ENCODE measurements at regions not wholly inside any gene's neighbourhood (a gene's known extent, or its start where the extent isn't known, plus 50 kb on each side); places are given as distances from the start of the nearest gene placed in this dataset.

DNA sequence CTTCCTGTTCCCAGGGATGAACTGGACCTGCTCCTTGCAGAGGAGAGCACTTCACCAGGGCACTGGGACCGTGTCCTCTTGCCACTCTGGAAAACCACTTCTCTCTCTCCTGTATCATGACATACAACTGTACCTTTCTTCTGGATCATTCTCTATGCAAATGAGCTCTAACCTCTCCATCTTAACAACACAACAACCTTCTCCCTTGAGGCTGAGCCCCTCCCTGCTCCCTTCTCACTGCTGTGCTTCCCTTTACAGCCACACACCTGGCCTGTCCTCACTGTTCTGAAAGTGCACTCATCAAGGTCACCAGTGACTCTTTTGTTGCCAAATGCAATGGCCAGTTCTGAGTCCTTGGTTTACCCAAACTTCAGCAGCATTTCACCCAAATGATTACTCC, 54.5 kb upstream of the MRPS6 start:
- CTCF ChIA-PET: no interaction called here
- POLR2A ChIA-PET: no interaction called here

DNA sequence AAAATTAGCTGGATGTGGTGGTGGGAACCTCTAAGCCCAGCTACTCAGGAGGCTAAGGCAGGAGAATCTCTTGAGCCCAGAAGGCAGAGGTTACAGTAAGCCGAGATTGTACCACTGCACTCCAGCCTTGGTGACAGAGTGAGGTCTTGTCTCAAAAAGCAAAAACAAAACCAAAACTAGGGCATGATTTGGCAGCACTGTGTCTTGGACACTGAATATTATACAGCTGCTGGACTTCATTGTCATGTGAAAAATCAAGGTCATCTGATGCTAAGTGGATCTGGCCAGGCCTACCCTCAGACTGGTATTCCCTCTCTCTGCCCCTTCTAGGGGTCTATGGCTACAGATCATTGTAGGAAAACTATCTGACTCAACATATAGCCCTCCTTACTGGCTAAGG, 55.2 kb upstream of the MRPS6 start:
- CTCF ChIA-PET: interaction anchor here (0.8 to 1.4 kb wide), 2 partner anchors 12 to 330 kb away, joined by 4 to 8 read pairs; no protein-coding TSS in a partner anchor
- Histone ChIP-seq H3K36me3 (ENCODE audit: control insufficient read depth, insufficient read depth, low read length) (no peaks in the 10 kb centered on the region), H3K27me3 (ENCODE audit: control insufficient read depth, insufficient read depth, low read length) (no peaks in the 10 kb centered on the region), H3K4me3 (ENCODE audit: low read depth, low read length) (no peak overlapping the region)
- DNase-seq (ENCODE audit: low read depth): no peak
- TF ChIP-seq, protein P1, sequence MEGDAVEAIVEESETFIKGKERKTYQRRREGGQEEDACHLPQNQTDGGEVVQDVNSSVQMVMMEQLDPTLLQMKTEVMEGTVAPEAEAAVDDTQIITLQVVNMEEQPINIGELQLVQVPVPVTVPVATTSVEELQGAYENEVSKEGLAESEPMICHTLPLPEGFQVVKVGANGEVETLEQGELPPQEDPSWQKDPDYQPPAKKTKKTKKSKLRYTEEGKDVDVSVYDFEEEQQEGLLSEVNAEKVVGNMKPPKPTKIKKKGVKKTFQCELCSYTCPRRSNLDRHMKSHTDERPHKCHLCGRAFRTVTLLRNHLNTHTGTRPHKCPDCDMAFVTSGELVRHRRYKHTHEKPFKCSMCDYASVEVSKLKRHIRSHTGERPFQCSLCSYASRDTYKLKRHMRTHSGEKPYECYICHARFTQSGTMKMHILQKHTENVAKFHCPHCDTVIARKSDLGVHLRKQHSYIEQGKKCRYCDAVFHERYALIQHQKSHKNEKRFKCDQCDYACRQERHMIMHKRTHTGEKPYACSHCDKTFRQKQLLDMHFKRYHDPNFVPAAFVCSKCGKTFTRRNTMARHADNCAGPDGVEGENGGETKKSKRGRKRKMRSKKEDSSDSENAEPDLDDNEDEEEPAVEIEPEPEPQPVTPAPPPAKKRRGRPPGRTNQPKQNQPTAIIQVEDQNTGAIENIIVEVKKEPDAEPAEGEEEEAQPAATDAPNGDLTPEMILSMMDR (IDR thresholded peaks at IDR 0.05; ENCODE audit: insufficient read depth, low read depth, low read length): no peak
- POLR2A ChIA-PET: no interaction called here

More for the DNA sequence above, 54.5 kb upstream of the MRPS6 start:
- TF ChIP-seq, protein P1 (IDR thresholded peaks at IDR 0.05; ENCODE audit: insufficient read depth, low read depth, low read length): no peak
- no peaks in the 10 kb centered on the region for H3K27me3 ChIP-seq (ENCODE audit: control insufficient read depth, insufficient read depth, low read length)
- no peaks in the 10 kb centered on the region for H3K36me3 ChIP-seq (ENCODE audit: control insufficient read depth, insufficient read depth, low read length)
- DNase-seq (ENCODE audit: low read depth): no peak
- H3K4me3 ChIP-seq (ENCODE audit: low read depth, low read length): no peak overlapping the region

GRCh38 chr21:34017039-34017961, 56.1 kb upstream of the MRPS6 start:
- Histone ChIP-seq H3K36me3 (ENCODE audit: control insufficient read depth, insufficient read depth, low read length) (no peaks in the 10 kb centered on the region), H3K27me3 (ENCODE audit: control insufficient read depth, insufficient read depth, low read length) (no peaks in the 10 kb centered on the region), H3K4me3 (ENCODE audit: low read depth, low read length) (no peak overlapping the region)
- TF ChIP-seq, protein P1 (IDR thresholded peaks at IDR 0.05; ENCODE audit: insufficient read depth, low read depth, low read length): no peak
- ChIA-PET CTCF (interaction anchor here (0.8 to 1.4 kb wide), 2 partner anchors 11 to 331 kb away, joined by 4 to 8 read pairs; no protein-coding TSS in a partner anchor), POLR2A (no interaction called here)
- no peak for DNase-seq (ENCODE audit: low read depth)

DNA sequence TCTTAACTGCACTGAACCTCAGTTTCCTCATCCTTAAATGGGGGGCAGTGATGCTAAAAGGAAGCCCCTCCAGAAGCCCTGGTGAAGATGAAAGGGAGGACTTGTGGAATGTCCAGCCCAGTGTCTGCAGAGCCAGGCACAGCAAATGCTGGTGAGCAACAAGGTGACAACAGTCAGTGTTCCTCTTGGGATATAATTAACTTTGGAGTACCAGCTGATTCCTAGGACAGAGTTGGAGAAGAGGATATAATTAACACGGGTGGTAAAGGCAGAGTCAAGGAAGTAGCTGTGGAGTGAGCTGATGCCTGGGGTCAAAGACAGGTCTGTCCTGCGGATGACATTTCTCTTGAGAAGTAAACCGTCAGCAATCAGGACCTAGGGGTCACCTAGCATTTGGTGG, 60.7 kb upstream of the MRPS6 start:
- H3K4me3 ChIP-seq (ENCODE audit: low read depth, low read length): no peak overlapping the region
- ChIA-PET CTCF (interaction anchor here (1.3 kb wide), 1 partner anchor 13 kb away, joined by 3 read pairs; no protein-coding TSS in a partner anchor), POLR2A (no interaction called here)
- TF ChIP-seq, protein P1 (IDR thresholded peaks at IDR 0.05; ENCODE audit: insufficient read depth, low read depth, low read length): no peak
- H3K36me3 ChIP-seq (ENCODE audit: control insufficient read depth, insufficient read depth, low read length): no peaks in the 10 kb centered on the region
- DNase-seq (ENCODE audit: low read depth): no peak
- H3K27me3 ChIP-seq (ENCODE audit: control insufficient read depth, insufficient read depth, low read length): no peaks in the 10 kb centered on the region

DNA sequence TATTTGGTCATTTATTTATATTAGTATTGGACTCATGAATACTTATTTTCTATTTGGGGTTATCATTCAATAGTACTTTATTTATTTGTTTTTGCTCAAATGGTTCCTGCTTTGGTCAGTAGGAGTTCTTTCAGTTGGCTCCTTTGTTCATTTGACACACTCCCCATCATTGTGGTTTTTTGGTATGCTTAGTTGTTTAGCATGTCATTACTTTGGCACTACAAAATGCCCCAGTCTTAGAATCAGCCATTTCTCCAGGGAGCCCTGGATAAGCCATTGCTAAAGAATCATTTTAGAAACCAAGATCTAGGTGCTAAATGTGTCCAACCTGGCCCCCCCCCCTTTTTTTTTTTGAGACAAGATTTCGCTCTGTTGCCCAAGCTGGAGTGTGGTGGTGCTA, 61.7 kb upstream of the MRPS6 start:
- Histone ChIP-seq H3K4me3 (ENCODE audit: low read depth, low read length) (no peak overlapping the region), H3K27me3 (ENCODE audit: control insufficient read depth, insufficient read depth, low read length) (peaks cover 2% of the 10 kb centered on the region; the same call in 1 of the 2 replicates), H3K36me3 (ENCODE audit: control insufficient read depth, insufficient read depth, low read length) (no peaks in the 10 kb centered on the region)
- TF ChIP-seq, protein P1 (IDR thresholded peaks at IDR 0.05; ENCODE audit: insufficient read depth, low read depth, low read length): no peak
- ChIA-PET CTCF (interaction anchor here (1.3 kb wide), 1 partner anchor 12 kb away, joined by 3 read pairs; no protein-coding TSS in a partner anchor), POLR2A (no interaction called here)
- no peak for DNase-seq (ENCODE audit: low read depth)
